ENCODE measurements at regions not wholly inside any gene's neighbourhood (a gene's known extent, or its start where the extent isn't known, plus 50 kb on each side); places are given as distances from the start of the nearest gene placed in this dataset.

- no peaks in the 10 kb centered on the region for H3K36me3 ChIP-seq (ENCODE audit: control insufficient read depth, insufficient read depth, low read length)
Observed at GRCh38 chr1:83796409-83796808, 202.5 kb downstream of the TTLL7 start.

DNA sequence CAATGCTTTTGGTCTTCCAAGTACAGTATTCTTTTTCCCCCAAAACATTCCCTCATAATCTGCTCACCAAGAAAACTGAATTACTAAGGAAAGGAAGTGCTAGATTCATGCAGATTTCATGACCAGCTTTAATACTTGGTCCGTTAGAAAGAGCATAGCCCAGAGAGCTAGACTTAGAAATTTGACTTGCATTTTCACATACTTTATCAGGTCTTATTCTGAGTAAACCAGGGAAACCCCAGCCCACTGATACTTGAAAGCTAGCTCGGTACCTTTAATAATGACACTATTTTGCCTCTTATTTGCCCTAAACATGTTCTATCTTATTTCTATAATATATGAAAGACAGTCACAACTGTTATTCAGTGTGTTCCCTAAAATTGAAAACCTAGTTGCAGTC lies 204.5 kb downstream of the TTLL7 start:
- Histone ChIP-seq H3K36me3 (ENCODE audit: control insufficient read depth, insufficient read depth, low read length) (no peaks in the 10 kb centered on the region), H3K27me3 (ENCODE audit: control insufficient read depth, insufficient read depth, low read length) (no peaks in the 10 kb centered on the region), H3K4me3 (ENCODE audit: low read length) (no peak overlapping the region), H3K27ac (ENCODE audit: low read length) (no peak overlapping the region), H3K4me1 (ENCODE audit: control insufficient read depth, insufficient read depth, low read length) (no peaks in the 10 kb centered on the region), H3K9me3 (replicated peaks; ENCODE audit: control insufficient read depth, low read depth, low read length) (no peaks in the 10 kb centered on the region)
- DNase-seq = no peak
- WGBS (ENCODE audit: insufficient coverage) = 100% methylated on average over 1 of the region's 2 CpGs

More at GRCh38 chr1:83796409-83796808, 202.5 kb downstream of the TTLL7 start:
- Histone ChIP-seq H3K4me1 (ENCODE audit: control insufficient read depth, insufficient read depth, low read length) (no peaks in the 10 kb centered on the region), H3K9me3 (replicated peaks; ENCODE audit: control insufficient read depth, low read depth, low read length) (no peaks in the 10 kb centered on the region), H3K4me3 (ENCODE audit: low read length) (no peak overlapping the region), H3K27me3 (ENCODE audit: control insufficient read depth, insufficient read depth, low read length) (no peaks in the 10 kb centered on the region), H3K27ac (ENCODE audit: low read length) (no peak overlapping the region)
- DNase-seq = no peak
- 100% methylated on average over 2 of the region's 4 CpGs for WGBS (ENCODE audit: insufficient coverage)

DNA sequence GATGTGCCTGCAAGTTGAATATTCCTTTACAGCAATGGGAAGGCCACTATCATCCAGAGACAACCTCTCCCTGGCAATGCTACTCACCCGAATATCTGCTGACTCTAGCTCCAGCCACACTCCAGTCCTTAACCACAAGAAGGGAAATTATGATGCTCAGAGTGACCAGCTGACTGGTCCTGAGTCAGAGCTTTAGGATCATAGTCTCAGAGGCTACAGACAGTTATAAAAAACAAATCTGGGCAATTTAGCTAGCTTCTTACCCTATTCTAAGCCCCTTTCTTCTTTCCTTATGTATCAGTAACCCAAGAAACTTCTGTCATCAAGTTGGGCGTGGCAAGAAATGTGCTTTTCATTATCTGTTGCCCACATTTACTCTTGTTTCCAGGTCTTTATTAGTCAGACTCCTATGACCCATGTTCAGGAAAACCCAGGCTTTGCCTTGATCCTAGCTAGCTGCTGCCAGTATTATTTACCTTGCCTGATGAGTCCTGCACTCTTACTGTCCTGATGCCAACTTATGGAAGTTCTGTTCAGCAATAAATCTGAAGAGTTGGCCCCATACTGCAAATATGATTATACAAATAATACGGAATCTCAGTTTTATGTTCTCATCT lies 207.0 kb downstream of the TTLL7 start:
- Histone ChIP-seq H3K9me3 (replicated peaks; ENCODE audit: control insufficient read depth, low read depth, low read length) (no peaks in the 10 kb centered on the region), H3K27me3 (ENCODE audit: control insufficient read depth, insufficient read depth, low read length) (no peaks in the 10 kb centered on the region), H3K4me1 (ENCODE audit: control insufficient read depth, insufficient read depth, low read length) (no peaks in the 10 kb centered on the region), H3K36me3 (ENCODE audit: control insufficient read depth, insufficient read depth, low read length) (no peaks in the 10 kb centered on the region), H3K4me3 (ENCODE audit: low read length) (no peak overlapping the region), H3K27ac (ENCODE audit: low read length) (no peak overlapping the region)
- WGBS (ENCODE audit: insufficient coverage) = 100% methylated on average over 2 of the region's 3 CpGs
- no peak for DNase-seq

DNA sequence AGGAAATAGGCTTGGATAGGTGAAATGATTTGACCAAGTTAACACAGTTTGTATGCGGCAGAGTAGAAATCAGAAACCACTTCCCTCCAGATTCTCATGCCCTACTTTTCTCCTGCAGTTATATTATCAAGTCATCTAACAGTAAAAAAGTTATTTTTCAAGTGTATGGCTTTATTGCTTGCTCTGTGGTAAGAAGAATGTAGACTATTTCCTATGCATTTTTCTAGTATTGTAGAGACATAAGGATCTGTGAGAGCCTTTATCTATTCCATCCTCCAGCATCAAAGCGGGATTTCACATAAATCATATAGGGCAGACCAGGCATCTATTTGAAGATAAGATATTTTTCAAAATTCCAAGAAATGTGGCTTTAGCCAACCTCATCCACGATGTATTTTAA lies 208.5 kb downstream of the TTLL7 start:
- H3K36me3 ChIP-seq (ENCODE audit: control insufficient read depth, insufficient read depth, low read length) = no peaks in the 10 kb centered on the region
- no peaks in the 10 kb centered on the region for H3K9me3 ChIP-seq (replicated peaks; ENCODE audit: control insufficient read depth, low read depth, low read length)
- no CpG with 5 or more reads among the region's 3 CpGs for WGBS (ENCODE audit: insufficient coverage)
- DNase-seq = no peak
- H3K27me3 ChIP-seq (ENCODE audit: control insufficient read depth, insufficient read depth, low read length) = no peaks in the 10 kb centered on the region
- H3K4me3 ChIP-seq (ENCODE audit: low read length) = no peak overlapping the region
- no peak overlapping the region for H3K27ac ChIP-seq (ENCODE audit: low read length)
- H3K4me1 ChIP-seq (ENCODE audit: control insufficient read depth, insufficient read depth, low read length) = no peaks in the 10 kb centered on the region

GRCh38 chr1:83787246-83787998 lies 211.5 kb downstream of the TTLL7 start:
- Histone ChIP-seq H3K9me3 (replicated peaks; ENCODE audit: control insufficient read depth, low read depth, low read length) (peaks cover 5% of the 10 kb centered on the region), H3K4me3 (ENCODE audit: low read length) (no peak overlapping the region), H3K36me3 (ENCODE audit: control insufficient read depth, insufficient read depth, low read length) (no peaks in the 10 kb centered on the region), H3K27me3 (ENCODE audit: control insufficient read depth, insufficient read depth, low read length) (no peaks in the 10 kb centered on the region), H3K27ac (ENCODE audit: low read length) (no peak overlapping the region), H3K4me1 (ENCODE audit: control insufficient read depth, insufficient read depth, low read length) (no peaks in the 10 kb centered on the region)
- no peak for DNase-seq
- no CpG with 5 or more reads among the region's 3 CpGs for WGBS (ENCODE audit: insufficient coverage)

DNA sequence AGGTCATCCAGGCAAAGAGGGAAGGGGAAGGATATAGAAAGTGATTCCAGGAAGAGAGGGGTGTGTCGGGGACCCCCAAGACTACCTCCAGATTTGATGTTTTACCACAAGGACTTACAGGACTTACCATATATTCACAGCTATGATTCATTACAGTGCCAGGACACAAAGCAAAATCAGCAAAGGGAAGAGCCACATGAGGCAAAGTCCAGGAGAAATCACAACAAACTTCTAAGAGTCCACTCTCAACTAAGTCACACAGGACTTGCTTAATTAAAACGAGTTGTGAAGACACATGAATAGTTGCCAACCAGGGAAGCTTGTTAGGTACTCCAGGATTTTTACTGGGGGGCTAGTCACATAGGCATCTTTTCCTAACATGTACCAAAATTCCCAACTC lies 217.3 kb downstream of the TTLL7 start:
- no peak for DNase-seq
- no peak overlapping the region for H3K4me3 ChIP-seq (ENCODE audit: low read length)
- H3K27ac ChIP-seq (ENCODE audit: low read length) = no peak overlapping the region
- no peaks in the 10 kb centered on the region for H3K27me3 ChIP-seq (ENCODE audit: control insufficient read depth, insufficient read depth, low read length)
- H3K4me1 ChIP-seq (ENCODE audit: control insufficient read depth, insufficient read depth, low read length) = no peaks in the 10 kb centered on the region
- no peaks in the 10 kb centered on the region for H3K36me3 ChIP-seq (ENCODE audit: control insufficient read depth, insufficient read depth, low read length)
- peaks cover 5% of the 10 kb centered on the region for H3K9me3 ChIP-seq (replicated peaks; ENCODE audit: control insufficient read depth, low read depth, low read length)
- no CpG with 5 or more reads among the region's 2 CpGs for WGBS (ENCODE audit: insufficient coverage)

DNA sequence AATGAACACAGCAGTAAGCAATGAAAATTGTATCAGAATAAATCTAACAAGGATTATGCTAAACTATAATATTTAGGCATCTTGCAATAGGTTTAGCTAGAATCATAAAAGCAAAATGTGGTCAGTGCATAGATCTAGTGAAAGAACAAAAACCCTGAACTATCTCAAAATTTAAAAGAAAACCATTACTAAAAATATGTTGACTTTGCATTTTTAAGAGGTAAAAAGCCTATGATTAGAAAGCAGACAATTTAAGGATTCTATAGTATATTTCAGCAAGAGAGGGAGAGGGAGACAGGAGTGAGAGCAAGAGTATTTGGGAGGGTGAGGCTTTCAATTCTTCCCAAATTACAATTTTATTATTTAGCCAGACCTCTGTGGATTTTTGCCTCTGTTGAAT lies 219.4 kb downstream of the TTLL7 start:
- H3K9me3 ChIP-seq (replicated peaks; ENCODE audit: control insufficient read depth, low read depth, low read length) = peaks cover 5% of the 10 kb centered on the region
- H3K4me3 ChIP-seq (ENCODE audit: low read length) = no peak overlapping the region
- no peak for DNase-seq
- no peaks in the 10 kb centered on the region for H3K36me3 ChIP-seq (ENCODE audit: control insufficient read depth, insufficient read depth, low read length)
- no peaks in the 10 kb centered on the region for H3K27me3 ChIP-seq (ENCODE audit: control insufficient read depth, insufficient read depth, low read length)
- H3K4me1 ChIP-seq (ENCODE audit: control insufficient read depth, insufficient read depth, low read length) = no peaks in the 10 kb centered on the region
- no peak overlapping the region for H3K27ac ChIP-seq (ENCODE audit: low read length)

DNA sequence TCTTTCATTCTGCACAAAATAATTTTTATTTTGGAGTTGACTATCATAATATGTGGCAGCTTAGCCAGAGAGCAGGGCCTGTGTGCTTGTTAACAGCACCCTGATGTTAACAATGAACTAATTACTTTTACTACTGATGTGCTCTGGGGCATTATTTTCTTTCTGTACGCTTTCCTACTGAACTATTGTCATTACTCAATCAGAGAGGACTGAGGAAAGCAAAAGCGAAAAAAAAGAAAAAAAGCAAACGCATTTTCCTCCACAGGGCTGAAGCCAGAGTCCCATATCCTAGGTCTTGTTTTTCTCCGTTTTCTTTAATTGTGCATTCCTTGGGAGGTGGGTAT lies 221.2 kb downstream of the TTLL7 start:
- no peak overlapping the region for H3K4me3 ChIP-seq (ENCODE audit: low read length)
- WGBS (ENCODE audit: insufficient coverage) = no CpG with 5 or more reads among the region's 4 CpGs
- H3K27me3 ChIP-seq (ENCODE audit: control insufficient read depth, insufficient read depth, low read length) = no peaks in the 10 kb centered on the region
- no peak for DNase-seq
- H3K27ac ChIP-seq (ENCODE audit: low read length) = no peak overlapping the region
- no peaks in the 10 kb centered on the region for H3K9me3 ChIP-seq (replicated peaks; ENCODE audit: control insufficient read depth, low read depth, low read length)
- H3K4me1 ChIP-seq (ENCODE audit: control insufficient read depth, insufficient read depth, low read length) = no peaks in the 10 kb centered on the region
- H3K36me3 ChIP-seq (ENCODE audit: control insufficient read depth, insufficient read depth, low read length) = no peaks in the 10 kb centered on the region

DNA sequence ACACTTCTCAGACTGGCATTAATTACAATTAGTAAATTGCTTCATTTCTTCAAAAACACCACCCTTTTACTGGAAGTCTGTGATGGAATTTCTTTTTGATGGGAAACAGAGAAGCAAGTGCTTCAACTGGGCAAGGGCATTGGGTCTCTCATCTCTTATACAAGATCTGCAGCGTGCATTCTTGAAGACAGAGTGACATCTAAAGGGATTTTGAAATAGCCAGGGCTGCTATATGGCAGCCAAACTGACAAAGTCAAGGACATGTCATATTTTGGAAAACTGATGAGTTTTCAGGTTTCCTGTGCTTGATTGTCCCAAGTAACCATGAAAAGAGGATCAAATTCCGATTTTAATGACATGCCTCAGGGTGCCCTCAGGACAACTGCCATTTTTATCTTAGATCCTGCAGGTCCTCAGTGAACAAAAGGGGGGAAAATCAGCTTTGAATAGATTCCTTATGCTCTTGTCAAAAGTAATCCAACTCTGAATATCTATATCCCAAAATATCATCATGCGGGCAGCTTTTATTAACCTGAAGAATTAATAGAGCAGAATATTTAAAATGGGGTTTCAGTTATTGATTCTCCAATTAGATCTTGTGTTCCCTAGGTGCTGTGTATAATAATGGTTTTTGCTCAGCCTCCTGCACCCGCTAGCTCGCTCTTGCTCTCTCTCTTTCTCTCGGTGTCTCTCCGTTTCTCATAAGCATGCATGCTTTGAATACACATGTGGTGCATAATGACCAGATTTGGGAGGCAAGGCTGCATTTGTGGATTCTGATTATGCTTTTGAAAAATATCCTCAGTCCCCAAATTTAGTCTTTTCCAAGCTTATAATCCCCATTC lies 221.8 kb downstream of the TTLL7 start:
- H3K27me3 ChIP-seq (ENCODE audit: control insufficient read depth, insufficient read depth, low read length) = no peaks in the 10 kb centered on the region
- H3K27ac ChIP-seq (ENCODE audit: low read length) = no peak overlapping the region
- DNase-seq = no peak
- H3K36me3 ChIP-seq (ENCODE audit: control insufficient read depth, insufficient read depth, low read length) = no peaks in the 10 kb centered on the region
- no peaks in the 10 kb centered on the region for H3K4me1 ChIP-seq (ENCODE audit: control insufficient read depth, insufficient read depth, low read length)
- no peaks in the 10 kb centered on the region for H3K9me3 ChIP-seq (replicated peaks; ENCODE audit: control insufficient read depth, low read depth, low read length)
- no peak overlapping the region for H3K4me3 ChIP-seq (ENCODE audit: low read length)
- WGBS (ENCODE audit: insufficient coverage) = 71% methylated on average over 2 of the region's 7 CpGs

DNA sequence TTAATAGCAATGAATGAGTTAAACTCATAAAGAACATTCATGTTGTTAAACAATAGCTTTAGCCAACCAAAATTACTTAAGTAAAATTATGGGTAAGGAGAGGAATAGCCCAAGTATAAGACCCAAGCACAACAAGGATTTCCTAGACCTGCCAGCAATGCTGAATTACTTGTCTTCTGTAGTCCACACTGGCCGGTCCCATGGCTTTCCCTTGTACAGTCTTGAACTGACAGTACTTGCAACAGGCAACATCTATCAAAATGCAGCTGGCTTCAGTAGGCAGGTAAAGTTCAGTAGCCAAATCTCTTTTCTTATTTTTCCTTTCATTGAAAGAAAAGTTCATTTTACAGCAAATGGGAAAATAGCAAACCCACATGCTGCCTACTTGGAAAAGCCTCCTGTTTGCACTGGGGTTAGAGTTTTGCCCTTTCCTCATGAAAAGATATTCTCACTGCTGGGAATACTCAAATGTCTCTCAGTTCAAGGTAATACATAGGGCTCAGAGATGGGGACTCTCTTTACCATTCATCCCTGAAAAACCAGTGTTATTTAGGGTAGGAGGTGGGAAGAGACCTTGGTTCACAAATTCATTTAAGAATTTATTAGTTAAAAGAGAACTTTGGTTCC lies 222.8 kb downstream of the TTLL7 start:
- Histone ChIP-seq H3K27me3 (ENCODE audit: control insufficient read depth, insufficient read depth, low read length) (no peaks in the 10 kb centered on the region), H3K36me3 (ENCODE audit: control insufficient read depth, insufficient read depth, low read length) (no peaks in the 10 kb centered on the region), H3K9me3 (replicated peaks; ENCODE audit: control insufficient read depth, low read depth, low read length) (no peaks in the 10 kb centered on the region), H3K4me3 (ENCODE audit: low read length) (no peak overlapping the region), H3K27ac (ENCODE audit: low read length) (no peak overlapping the region), H3K4me1 (ENCODE audit: control insufficient read depth, insufficient read depth, low read length) (no peaks in the 10 kb centered on the region)
- DNase-seq = no peak
- 88% methylated on average over 1 of the region's 1 CpG for WGBS (ENCODE audit: insufficient coverage)

Measured in muscle of leg (tissue), 3 donors.